ENCODE measurements at regions not wholly inside any gene's neighbourhood (a gene's known extent, or its start where the extent isn't known, plus 50 kb on each side); places are given as distances from the start of the nearest gene placed in this dataset.

DNA sequence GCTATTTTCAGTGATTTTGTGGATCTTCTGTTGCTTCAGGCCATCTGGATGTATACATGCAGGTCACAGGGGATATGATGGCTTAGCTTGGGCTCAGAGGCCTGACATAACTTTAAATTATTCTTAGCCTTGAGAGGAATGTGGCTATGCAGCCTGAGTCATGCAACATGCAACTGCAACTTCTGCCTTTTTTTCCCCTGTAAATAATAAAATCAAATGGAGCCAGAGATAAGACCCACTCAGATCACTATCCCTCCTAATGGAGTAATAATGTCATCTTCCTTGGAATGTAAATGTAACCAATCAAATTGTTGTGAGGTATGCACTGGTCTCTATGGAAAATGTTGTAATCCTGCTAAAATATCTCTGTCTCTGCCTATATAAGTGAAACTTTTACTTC lies 54.9 kb downstream of the MAGEB17 start:
- no peak for DNase-seq (ENCODE audit: extremely low read depth in 1 of 2, low read depth in 1 of 2)

DNA sequence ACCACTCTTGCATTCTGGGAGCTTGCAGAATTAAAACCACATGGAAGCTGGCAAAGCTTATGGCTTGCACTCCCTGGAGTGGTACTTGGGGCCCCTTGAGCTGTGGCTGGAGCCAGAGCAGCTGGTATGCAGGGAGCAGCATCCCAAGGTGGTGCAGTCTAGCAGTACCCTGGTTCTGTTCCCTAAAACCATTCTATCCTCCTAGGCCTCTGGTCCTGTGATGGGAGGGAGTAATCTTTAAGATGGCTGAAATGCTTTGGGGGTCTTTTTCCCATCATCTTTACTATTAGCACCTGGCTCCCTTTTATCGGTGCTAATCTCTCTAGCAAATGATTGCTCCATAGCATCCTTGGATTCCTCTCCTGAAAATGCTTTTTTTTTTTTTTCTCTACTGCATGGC lies 56.1 kb downstream of the MAGEB17 start:
- DNase-seq (ENCODE audit: extremely low read depth in 1 of 2, low read depth in 1 of 2) = no peak

DNA sequence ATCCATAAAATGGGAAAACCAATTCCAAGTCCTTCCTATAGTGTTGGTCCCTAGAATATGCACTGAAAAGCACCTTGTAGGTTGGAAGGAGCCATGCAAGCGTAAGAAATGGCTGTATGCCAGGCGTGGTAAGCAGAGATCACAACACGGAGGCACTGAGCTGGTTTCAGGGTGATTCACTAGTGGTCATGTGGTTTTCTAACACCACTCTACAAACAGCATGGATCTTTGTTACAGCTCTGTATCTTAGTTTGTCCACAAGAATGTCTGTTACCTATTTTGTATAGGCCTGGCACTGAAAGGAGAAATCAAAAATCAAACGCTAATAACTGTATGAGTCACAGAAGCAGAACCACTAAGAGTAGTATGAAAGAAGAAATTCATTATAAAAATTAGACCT lies 71.9 kb downstream of the MAGEB17 start:
- DNase-seq (ENCODE audit: extremely low read depth in 1 of 2, low read depth in 1 of 2) = no peak

DNA sequence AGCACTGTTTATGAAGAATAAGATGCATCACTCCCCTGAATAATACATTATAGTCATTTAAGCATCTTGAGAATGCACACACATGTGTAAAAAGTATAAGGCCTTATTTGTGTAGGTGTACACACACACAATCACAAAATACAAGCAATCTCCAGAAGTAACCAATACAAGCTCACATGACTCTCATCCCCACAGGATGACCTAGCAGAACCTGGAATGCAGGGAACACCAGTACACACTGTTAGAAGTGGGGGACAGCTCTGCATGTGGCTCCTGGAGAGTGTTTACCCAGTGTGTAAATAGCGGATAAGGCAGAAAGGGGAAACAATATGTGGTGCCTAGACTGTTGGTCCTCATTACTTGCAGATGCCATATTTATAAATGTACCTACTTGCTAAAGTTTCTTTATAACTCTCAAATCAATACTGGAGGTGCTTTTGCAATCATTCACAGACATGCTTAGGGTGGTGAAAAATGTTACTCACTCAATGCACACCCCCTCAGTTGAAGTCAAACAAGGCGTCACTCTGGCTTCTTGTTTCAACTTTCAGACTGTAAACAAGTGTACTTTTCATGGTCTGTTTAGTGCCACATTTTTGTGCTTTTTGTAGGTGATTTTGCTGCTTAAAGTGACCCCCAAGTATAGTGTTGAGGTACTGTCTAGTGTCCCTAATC lies 73.1 kb downstream of the MAGEB17 start:
- no peak for DNase-seq (ENCODE audit: extremely low read depth in 1 of 2, low read depth in 1 of 2)

DNA sequence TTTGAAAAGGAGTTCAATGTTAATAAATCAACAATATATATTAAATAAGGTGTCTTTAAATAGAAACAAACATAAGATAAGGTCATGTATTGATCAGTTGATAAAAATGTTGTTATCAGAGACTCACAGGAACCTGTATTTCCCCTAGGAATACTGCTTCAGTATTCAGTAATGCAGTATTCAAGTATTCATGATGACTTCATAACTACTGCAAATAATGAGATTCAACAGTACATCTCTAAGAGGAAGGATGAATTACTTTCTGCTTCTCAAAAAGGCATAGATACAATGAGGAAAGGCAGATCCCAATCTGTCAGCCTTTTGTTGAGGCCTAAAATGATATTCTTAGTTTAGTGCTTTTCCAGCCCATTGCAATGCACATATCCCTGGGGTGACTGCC lies 73.7 kb downstream of the MAGEB17 start:
- DNase-seq (ENCODE audit: extremely low read depth in 1 of 2, low read depth in 1 of 2) = no peak

DNA sequence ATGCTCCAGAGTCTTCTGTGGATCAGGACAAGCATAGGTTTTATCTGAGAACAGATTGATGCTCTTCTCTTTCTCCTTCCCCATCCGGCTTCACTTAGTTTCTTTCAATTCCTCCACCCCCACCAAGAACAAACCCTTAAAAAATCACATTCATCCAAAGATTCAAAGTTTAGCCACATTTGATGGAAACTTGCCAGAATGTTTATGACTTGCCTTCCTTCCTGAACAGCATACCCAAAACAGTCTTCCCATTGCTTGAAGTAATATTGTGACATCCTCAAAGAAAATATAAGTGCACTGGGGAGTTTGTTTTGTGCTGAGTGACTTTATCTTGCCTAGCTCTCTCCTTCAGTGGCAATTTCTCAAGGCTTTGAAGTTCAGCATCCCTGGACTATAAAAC lies 83.0 kb downstream of the MAGEB17 start:
- no peak for DNase-seq (ENCODE audit: extremely low read depth in 1 of 2, low read depth in 1 of 2)

DNA sequence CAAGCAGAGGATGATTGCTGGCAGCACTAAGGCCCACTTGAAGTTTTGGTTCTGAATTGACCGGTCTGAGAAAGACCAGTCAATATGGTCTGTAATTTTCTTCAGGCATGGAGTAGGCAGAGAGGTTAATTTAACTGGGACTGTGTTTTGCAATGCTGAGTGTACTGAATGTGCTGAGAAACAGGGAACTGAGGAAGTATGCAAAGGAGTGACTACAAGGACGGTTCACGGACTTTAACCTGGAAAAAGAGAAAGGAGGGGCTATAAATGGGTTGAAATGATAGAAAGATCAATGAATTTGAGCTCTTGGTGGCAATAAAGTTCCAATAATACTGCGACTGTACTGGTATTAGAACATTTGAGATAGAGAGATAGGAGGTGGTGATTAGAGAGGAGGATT lies 84.5 kb downstream of the MAGEB17 start:
- no peak for DNase-seq (ENCODE audit: extremely low read depth in 1 of 2, low read depth in 1 of 2)

DNA sequence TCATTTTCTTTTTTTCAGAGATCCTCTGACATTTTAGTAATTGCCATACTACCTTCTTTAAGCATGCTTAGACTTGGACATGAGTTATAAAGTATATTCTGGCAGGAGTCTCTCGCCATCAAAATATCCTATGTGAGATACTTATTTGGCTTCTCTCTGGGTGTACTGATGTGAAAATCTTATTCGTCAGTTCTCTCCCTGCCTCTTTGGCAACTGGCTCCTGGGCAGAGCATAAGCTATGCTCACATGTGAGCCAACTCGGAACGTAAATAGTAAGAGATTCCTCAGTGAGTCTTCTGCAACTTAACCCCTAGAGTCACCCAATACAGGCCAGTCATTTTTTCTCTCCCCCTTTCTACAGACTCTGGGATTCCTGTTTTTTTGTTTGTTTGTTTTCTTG lies 91.6 kb downstream of the MAGEB17 start:
- DNase-seq (ENCODE audit: extremely low read depth in 1 of 2, low read depth in 1 of 2) = no peak

DNA sequence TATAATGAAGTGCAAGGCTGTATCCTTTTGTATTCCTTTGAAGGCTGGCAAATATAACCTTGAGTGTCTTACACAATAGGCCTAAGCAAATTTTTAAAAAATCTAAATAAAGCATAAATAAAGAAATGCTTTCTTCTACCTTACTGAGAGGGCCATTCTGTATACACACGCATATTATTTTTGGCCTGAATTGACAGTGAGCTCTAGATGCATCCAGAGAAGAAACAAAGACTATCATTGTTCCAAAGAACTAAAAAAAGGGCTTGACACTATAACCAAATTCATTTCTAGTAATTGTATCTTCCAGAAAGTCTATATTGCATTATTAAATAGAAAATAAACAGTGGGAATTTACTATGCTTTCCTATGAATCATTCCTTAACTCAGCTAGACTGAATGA lies 100.2 kb downstream of the MAGEB17 start:
- no peak for DNase-seq (ENCODE audit: extremely low read depth in 1 of 2, low read depth in 1 of 2)

DNA sequence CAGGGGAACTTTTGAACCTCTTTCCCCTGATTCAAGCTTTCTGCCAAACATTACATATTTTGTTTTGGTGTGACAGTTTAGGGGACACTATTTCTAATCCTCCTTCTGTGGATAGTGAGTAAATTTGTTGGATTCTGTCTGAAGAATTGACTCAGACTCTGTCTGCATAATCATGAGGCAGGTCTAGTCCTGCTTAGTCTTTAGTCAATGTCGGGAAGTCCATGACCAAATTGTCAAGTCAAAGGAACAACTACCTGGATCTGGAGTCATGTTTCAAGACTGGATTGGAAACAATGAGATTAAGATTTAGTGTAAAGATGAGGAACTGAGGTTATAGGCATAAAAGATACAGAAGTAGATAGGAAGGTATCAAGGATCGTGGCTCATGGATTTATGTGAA lies 100.9 kb downstream of the MAGEB17 start:
- no peak for DNase-seq (ENCODE audit: extremely low read depth in 1 of 2, low read depth in 1 of 2)

DNA sequence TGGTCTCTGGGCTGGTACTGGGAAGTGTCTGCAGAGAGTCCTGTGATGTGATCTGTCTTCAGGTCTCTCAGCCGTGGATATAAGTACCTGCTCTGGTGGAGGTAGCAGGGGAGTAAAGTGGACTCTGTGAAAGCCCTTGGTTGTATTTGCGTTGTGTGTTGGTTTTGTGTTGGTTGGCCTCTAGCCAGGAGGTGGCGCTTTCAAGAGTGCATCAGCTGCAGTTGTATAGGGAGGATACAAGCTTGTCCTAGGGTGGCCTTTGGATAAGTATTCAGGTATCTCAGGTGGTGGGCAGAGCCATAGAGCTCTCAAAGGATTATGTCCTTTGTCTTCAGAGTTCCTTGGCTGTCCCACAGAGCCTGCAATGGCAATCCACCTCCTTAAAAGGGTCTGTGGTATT lies 111.6 kb downstream of the MAGEB17 start:
- DNase-seq (ENCODE audit: extremely low read depth in 1 of 2, low read depth in 1 of 2) = no peak

DNA sequence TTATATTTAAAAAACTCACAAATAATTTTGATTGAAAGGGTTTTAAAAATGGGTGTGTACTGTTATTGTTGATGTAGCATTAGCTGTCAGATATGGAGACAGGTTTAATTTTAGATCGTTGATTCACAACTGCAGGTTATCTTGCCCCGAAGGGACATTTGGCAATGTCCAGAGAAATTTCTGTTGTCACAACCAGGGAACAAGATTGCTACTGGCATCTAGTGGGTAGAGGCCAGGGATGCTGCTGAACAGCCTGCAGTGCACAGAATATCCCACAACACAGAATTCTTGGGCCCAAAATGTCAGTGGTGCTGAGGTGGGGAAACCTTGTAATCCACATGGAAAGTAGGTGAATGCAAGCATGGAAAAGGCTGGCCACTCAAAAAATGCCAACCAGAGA lies 114.9 kb downstream of the MAGEB17 start:
- DNase-seq (ENCODE audit: extremely low read depth in 1 of 2, low read depth in 1 of 2) = no peak

DNA sequence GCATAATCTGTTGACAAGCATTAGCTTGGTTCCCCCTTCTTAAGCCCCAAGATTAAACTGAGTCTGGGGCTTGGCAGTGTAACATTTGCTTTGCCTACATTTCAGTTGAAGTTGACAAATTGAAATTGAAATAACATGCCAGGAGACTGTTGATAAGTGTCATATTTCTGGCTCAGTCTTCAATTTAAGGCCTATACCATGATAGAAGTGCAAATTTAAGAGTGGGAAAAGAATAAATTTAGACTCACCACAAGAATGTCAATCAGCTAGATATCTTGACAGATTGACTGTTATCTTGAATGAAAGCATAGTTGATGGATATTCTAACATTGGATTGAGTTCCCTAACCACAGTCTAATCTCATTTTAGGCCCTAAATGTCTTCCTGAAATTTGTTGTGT lies 117.6 kb downstream of the MAGEB17 start:
- DNase-seq (ENCODE audit: extremely low read depth in 1 of 2, low read depth in 1 of 2) = no peak

DNA sequence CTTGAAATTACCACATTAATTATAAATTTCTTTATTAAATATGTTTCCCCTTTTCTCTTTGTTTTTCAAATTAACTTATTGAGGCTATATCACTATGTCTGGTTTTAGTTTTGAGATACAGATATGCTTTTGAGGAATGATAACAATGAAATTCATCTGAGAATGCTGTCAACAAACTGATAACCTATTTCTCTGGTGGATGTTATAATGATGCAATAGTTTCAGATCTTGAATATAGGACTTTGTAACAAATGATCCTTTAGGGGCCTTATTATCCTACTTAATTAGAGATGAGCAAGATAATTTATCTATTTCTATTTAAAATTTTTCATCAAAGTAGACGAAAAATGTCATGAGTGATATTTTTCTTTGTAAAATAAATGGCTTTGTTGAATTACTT lies 123.7 kb downstream of the MAGEB17 start:
- no peak for DNase-seq (ENCODE audit: extremely low read depth in 1 of 2, low read depth in 1 of 2)

DNA sequence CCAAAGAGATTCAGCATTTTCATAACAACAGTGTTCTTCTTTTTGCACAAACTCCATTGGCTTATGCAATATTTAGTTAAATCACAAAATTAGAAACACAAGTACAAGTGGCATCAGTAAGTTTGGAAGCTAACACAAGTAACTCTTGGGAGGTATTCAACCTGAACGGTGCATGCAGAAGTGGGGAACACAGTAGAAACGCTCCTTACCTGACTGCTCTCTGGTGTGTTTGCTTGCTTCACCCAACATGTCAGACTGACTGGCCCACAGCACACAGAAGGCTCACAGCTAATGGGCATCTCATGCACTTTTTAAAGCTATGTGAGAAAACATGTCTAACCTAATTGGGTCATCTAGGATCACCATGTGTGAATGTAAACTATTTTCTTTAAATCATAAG lies 133.6 kb downstream of the MAGEB17 start:
- DNase-seq (ENCODE audit: extremely low read depth in 1 of 2, low read depth in 1 of 2) = no peak

DNA sequence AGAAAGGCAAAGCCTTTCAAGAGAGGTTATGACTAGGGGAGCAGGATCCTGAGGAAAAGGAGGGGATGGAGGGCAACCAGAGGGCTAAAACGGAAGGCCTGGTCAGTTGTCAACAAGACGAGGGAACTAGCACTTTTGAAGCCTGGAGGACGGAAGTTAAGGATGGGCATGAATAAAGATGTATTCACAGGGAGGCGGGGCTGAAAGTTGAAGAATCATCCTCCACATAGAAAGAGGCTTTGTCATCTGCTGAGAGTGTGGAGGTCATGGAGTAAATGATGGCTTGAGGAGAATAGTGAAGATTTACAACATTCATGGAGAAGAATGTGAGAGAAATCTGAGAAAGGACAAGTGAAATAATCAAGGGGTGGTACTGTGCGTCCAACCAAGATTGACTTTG lies 137.5 kb downstream of the MAGEB17 start:
- DNase-seq (ENCODE audit: extremely low read depth in 1 of 2, low read depth in 1 of 2) = no peak

DNA sequence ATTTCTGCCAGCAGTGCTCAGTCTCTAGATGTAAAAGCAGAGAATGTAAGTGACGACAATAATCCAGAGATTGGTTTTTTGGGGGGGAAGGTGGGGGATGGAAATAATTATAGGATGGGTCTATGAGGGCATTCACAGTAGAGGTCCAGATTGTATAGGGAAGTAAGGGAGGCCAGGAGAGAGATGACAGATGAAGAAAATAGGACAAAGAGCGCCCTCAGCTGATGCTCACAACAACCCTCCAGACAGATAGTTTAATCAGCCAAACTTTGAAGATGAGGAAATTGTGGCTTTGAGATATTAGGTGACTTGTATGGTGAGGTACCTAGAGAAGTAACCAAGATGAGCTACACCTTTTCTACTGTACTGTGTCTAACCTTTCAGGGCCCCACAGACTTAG lies 137.9 kb downstream of the MAGEB17 start:
- DNase-seq (ENCODE audit: extremely low read depth in 1 of 2, low read depth in 1 of 2) = no peak

DNA sequence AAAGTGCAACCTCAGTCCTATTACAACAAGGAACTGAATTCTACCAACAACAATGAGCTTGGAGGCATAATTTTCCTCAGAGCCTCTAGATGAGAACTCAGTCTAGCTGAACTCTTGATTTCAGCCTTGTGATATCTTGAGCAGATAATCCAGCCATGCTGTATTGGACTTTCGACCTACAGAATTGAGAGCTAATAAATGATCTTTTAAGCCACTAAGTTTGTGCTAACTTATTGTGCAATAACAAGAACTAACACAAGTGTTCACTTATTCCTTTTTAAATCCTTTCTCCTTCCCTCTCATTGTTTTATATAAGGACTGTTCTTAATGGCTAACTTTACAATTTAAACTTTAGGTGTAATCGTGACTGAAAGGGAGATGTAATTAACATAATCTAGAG lies 140.7 kb downstream of the MAGEB17 start:
- DNase-seq (ENCODE audit: extremely low read depth in 1 of 2, low read depth in 1 of 2) = no peak

DNA sequence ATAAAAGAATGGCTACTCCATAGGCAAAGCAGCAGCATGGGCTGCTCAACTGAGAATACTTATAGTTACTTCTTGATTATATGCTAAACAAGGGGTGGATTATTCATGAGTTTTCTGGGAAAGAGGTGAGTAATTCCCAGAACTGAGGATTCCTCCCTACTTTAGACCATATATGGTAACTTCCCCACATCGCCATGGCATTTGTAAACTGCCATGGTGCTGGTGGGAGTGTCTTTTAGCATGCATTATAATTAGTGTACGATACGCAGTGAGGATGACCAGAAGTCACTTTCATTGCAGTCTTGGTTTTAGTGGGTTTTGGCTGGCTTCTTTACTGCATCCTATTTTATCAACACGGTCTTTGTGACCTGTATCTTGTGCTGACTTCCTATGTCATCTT lies 141.5 kb downstream of the MAGEB17 start:
- no peak for DNase-seq (ENCODE audit: extremely low read depth in 1 of 2, low read depth in 1 of 2)

DNA sequence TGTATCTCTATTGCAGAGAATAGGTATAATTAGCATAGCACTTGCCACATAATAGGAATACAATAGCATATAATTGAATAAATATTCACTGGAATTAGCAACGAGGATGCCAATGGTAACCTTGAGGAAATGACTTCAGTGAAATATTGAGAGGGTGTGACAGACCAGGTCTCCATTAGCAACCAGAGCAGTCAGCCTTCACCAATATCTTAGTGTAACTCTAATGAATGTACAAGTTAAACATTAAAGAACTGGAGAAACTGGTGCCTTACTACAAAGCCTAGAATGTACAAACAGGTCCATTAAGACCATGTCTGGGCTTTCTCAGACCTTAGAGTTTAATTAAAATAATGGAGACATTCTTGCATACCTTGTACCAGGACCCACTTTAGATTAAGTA lies 143.0 kb downstream of the MAGEB17 start:
- DNase-seq (ENCODE audit: extremely low read depth in 1 of 2, low read depth in 1 of 2) = no peak

DNA sequence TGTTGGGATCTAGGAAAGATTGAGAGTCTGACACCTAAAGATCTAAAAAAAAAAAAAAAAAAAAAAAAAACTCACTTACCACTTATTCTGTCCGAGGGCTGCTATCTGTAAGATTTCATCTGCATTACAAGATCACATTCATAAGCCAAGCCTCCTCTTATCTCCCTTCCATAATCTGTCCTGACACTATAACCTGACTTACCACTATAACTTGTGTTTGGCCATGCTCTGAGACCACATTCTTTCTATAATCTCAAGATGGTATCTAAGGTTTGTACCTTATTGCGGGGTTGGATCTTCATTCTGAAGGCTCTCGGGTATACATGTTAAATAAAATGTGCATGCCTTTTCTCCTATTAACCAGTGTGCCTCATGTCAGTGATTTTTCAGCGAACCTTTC lies 144.4 kb downstream of the MAGEB17 start:
- DNase-seq (ENCODE audit: extremely low read depth in 1 of 2, low read depth in 1 of 2) = no peak

DNA sequence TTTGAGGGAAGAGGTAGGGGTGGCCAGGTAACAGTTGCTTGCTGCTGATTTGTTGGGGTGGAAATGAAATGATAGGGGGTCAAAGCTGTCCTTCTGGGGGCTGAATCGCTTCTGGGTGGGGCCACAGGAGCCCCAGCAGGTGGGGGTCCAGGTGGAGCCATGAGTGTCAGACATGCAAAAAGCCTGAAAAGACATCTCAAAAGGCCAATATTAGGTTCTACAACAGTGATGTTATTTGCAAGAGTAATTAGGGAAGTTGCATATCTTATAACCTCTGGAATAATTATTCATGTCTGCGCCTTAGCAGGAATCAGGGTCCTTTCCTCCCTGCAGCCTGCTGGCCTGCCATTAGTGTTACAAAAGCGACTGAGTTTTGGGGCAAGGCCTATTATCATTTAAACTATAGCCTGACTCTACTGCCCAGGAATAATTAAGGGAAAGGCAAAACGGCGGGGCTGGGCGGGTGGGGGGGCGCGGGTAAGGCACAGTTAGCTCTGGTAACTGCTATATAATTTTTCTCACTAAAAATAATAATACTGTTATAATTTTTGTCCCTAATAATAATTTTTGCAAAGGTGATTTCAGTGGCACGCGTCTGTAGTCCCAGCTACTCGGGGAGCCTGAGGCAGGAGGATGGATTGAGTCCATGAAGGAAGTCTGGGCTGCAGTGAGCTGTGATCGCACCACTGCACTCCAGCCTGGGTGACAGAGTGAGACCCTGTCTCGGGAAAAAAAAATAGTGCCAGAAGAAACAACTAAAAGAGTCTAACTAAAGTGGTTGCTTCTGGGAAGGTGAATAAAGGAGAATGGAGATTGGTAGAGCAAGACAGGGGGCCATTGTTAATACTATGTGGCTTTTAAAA lies 145.7 kb downstream of the MAGEB17 start:
- no peak for DNase-seq (ENCODE audit: extremely low read depth in 1 of 2, low read depth in 1 of 2)

DNA sequence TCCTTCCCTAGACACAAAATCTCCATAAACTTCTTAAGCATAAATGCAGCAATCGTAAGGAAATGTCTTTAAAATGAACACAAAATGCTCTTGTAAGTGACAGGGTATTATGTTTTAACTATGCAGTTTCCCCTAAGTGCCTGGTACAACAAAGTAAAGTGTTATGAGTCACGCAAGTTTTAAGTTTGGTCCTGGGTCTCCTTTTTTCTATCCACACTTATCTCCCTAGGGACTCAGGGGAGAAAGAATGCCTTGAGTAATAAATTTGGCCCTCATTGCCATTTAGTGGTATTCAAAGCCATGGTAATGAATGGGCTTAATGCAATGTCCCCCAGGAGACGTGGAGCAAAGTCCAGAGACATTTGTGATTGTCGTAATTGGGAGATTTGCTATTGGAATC lies 149.1 kb downstream of the MAGEB17 start:
- DNase-seq (ENCODE audit: extremely low read depth in 1 of 2, low read depth in 1 of 2) = no peak
